Esophagus squamous epithelium (tissue), 5 donors: ENCODE measurements at regions not wholly inside any gene's neighbourhood (a gene's known extent, or its start where the extent isn't known, plus 50 kb on each side); places are given as distances from the start of the nearest gene placed in this dataset.

ENCODE experiments used
- DNase-seq: peaks from one replicate; lab custom pipeline; 2025; lab: John Stamatoyannopoulos, UW
- H3K27ac ChIP-seq, 4 donors: fragments of 200-600 bp; sonication (generic); one replicate each; pipeline ENCODE4 v1.5.1; 2016 to 2019; ENCODE audit warnings: mild to moderate bottlenecking in 1 of 4
- H3K27me3 ChIP-seq, 4 donors: fragments of 200-600 bp; sonication (generic); 1 replicate in 3 of 4; 2 replicates in 1 of 4; pipeline versions ENCODE4 v1.5.1 to v1.6.0; 2017 to 2021; ENCODE audit warnings: antibody characterized with exemption in 1 of 4
- H3K36me3 ChIP-seq, 3 donors: fragments of 200-600 bp; sonication (generic); one replicate each; pipeline ENCODE4 v1.5.1; 2016 to 2019
- H3K4me1 ChIP-seq, 3 donors: fragments of 200-600 bp; sonication (generic); one replicate each; pipeline ENCODE4 v1.5.1; 2017 to 2019
- H3K4me3 ChIP-seq, 4 donors: fragments of 200-600 bp; sonication (generic); 1 replicate in 3 of 4; 2 replicates in 1 of 4; pipeline ENCODE4 v1.5.1; 2016 to 2019; ENCODE audit warnings: mild to moderate bottlenecking in 2 of 4, moderate library complexity in 1 of 4
- H3K9me3 ChIP-seq, 3 donors: fragments of 200-600 bp; sonication (generic); one replicate each; pipeline ENCODE4 v1.5.1; 2016 to 2019
- POLR2A ChIP-seq, 4 donors: fragments of 450-650 bp; IDR thresholded peaks; one replicate each; pipeline ENCODE4 v1.6.1; 2017; ENCODE audit warnings: antibody characterized with exemption in 4 of 4, mild to moderate bottlenecking in 4 of 4, moderate library complexity in 3 of 4
- WGBS, 2 donors: methylation state at CpG; one replicate each; pipeline ENCODE4 v1.1.5; 2018; 5-methylcytosine and 5-hydroxymethylcytosine counted together
- intact Hi-C: fragments of 100-400 bp; cut with DNase I; formaldehyde crosslinking; loops from one replicate; pipeline ENCODE4 v1.15.0; 2022
- TF ChIP-seq, protein P1 (sequence below), 6 experiments: fragments of 450-650 bp in 4 of 6; fragments of 200-600 bp in 2 of 6; sonication (generic) in 2 of 6; IDR thresholded peaks; one replicate each; pipeline ENCODE4 v1.5.1; 2016 to 2019; ENCODE audit warnings: antibody characterized with exemption in 6 of 6, mild to moderate bottlenecking in 4 of 6, moderate library complexity in 4 of 6
- donor health status: DM: yes; HTN: yes; CAD: no.

DNA sequence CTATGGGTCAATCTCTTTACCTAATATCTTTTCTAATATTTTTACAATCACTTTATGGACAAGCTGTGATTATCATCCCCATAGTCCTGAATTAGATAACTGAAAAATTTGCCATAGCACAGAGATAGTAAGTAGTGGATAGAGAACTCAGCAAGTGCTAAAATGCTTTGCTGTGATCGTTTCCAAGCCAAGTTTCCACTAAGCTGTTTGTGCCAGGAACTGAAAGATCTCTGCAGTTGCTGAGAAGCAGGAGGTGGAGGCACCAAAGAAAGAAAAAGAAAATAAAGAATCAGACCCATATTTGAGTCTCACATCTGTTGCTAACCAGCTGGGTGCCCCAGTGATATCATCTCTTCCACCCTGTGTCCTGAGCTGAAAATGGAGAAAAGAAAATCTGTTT is 605.6 kb upstream of the BOD1L1 start:
- no peaks in the 10 kb centered on the region for H3K27me3 ChIP-seq
- H3K9me3 ChIP-seq, result no peaks in the 10 kb centered on the region
- no peak overlapping the region for H3K27ac ChIP-seq
- 13 to 47% methylated on average over 1 of the region's 1 CpG for WGBS, 2 donors
- DNase-seq, result no peak
- no peak for TF ChIP-seq POLR2A (IDR thresholded peaks at IDR 0.05)
- TF ChIP-seq, protein P1, sequence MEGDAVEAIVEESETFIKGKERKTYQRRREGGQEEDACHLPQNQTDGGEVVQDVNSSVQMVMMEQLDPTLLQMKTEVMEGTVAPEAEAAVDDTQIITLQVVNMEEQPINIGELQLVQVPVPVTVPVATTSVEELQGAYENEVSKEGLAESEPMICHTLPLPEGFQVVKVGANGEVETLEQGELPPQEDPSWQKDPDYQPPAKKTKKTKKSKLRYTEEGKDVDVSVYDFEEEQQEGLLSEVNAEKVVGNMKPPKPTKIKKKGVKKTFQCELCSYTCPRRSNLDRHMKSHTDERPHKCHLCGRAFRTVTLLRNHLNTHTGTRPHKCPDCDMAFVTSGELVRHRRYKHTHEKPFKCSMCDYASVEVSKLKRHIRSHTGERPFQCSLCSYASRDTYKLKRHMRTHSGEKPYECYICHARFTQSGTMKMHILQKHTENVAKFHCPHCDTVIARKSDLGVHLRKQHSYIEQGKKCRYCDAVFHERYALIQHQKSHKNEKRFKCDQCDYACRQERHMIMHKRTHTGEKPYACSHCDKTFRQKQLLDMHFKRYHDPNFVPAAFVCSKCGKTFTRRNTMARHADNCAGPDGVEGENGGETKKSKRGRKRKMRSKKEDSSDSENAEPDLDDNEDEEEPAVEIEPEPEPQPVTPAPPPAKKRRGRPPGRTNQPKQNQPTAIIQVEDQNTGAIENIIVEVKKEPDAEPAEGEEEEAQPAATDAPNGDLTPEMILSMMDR (IDR thresholded peaks at IDR 0.05), result no peak
- intact Hi-C loops, result no loop called here
- H3K36me3 ChIP-seq, result no peaks in the 10 kb centered on the region
- no peaks in the 10 kb centered on the region for H3K4me1 ChIP-seq
- no peak overlapping the region for H3K4me3 ChIP-seq

DNA sequence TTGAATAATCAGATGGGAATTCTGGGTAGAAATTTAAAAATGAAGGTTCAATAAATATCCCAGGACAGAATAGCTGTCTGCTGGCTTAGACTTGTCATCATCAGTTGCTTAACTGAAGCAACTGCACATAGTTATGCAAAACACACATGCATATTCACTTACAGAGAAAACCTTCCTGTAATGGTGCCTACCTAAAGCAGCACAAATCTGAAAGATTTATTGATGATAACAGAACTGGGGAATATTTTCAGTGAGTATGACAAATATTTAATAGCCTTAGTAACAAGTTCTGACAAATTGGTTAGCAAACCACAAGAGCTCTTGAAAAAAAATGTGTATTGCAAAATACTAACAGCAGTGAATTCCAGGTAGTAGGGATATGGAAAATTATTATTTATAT is 606.8 kb upstream of the BOD1L1 start:
- no peaks in the 10 kb centered on the region for H3K27me3 ChIP-seq
- H3K36me3 ChIP-seq, result no peaks in the 10 kb centered on the region
- H3K27ac ChIP-seq, result no peak overlapping the region
- no peak for TF ChIP-seq POLR2A (IDR thresholded peaks at IDR 0.05)
- TF ChIP-seq, protein P1 (IDR thresholded peaks at IDR 0.05), result no peak
- no peak overlapping the region for H3K4me3 ChIP-seq
- intact Hi-C loops, result no loop called here
- DNase-seq, result no peak
- no peaks in the 10 kb centered on the region for H3K4me1 ChIP-seq
- no peaks in the 10 kb centered on the region for H3K9me3 ChIP-seq

DNA sequence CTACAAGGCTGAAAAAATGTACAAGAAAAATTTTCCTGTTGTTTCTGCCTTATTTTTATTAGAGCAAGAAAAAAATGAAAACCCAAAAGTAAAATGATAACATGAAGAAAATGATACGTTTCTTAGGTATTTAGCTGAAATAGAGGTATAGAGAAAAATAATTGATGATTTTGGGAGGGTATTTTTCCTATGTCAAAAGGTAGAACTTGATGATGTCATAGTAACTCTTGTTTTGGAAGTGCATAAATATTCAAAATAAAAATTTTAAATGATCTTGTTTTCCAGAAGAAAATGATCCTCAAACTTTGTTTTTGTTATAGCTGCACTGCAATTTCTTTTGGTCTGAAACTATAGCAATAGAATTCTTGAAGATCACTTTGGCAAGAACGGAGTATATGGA is 608.8 kb upstream of the BOD1L1 start:
- 58 to 75% methylated on average over 2 of the region's 2 CpGs for WGBS, 2 donors
- TF ChIP-seq, protein P1 (IDR thresholded peaks at IDR 0.05), result no peak
- TF ChIP-seq POLR2A (IDR thresholded peaks at IDR 0.05), result no peak
- H3K9me3 ChIP-seq, result no peaks in the 10 kb centered on the region
- intact Hi-C loops, result no loop called here
- no peak overlapping the region for H3K27ac ChIP-seq
- no peaks in the 10 kb centered on the region for H3K27me3 ChIP-seq
- H3K36me3 ChIP-seq, result no peaks in the 10 kb centered on the region
- no peaks in the 10 kb centered on the region for H3K4me1 ChIP-seq
- no peak overlapping the region for H3K4me3 ChIP-seq
- DNase-seq, result no peak

DNA sequence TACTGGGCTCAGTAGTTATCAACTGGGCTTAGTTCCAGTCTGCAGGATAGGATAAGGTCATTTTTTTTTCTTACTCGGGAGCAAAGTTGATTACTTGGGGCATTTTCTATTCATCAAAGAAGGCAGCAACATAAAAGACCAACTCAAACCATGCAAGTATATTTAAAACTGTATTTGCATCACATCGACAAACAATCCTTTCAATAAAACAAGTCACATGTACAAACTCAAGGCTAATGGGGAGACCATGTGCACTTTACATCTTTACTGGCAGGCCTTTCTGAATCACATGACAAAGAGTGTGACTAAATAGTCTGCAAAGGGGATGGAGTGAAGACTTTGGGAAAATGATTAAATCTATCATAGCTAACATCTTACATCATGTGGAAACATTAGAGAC is 610.4 kb upstream of the BOD1L1 start:
- intact Hi-C loops, result no loop called here
- 81 to 83% methylated on average over 2 of the region's 2 CpGs for WGBS, 2 donors
- H3K27me3 ChIP-seq, result no peaks in the 10 kb centered on the region
- no peaks in the 10 kb centered on the region for H3K9me3 ChIP-seq
- no peaks in the 10 kb centered on the region for H3K4me1 ChIP-seq
- no peak for TF ChIP-seq POLR2A (IDR thresholded peaks at IDR 0.05)
- TF ChIP-seq, protein P1 (IDR thresholded peaks at IDR 0.05), result no peak
- H3K4me3 ChIP-seq, result no peak overlapping the region
- no peak for DNase-seq
- no peaks in the 10 kb centered on the region for H3K36me3 ChIP-seq
- no peak overlapping the region for H3K27ac ChIP-seq

DNA sequence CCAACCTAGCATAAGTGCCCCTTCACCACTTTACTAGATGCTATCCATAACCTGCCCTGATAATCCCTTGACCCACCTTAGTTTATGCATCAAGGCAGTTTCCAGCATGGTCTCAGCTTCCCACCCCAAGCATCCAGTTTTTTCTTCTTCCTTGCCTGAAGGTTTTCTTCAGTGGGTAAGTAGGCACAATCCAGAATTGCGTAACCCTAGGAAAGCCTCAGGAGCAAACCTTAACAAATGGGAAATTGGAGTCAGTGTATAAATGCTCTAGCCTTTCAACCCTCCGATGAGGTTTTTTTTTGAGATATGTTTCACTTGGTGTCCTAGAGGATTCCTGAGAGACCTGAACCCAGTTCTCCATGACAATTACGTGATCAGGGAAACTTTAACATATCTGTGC is 614.0 kb upstream of the BOD1L1 start:
- no peaks in the 10 kb centered on the region for H3K36me3 ChIP-seq
- intact Hi-C loops, result no loop called here
- no peak overlapping the region for H3K27ac ChIP-seq
- no peaks in the 10 kb centered on the region for H3K4me1 ChIP-seq
- TF ChIP-seq, protein P1 (IDR thresholded peaks at IDR 0.05), result no peak
- no peak for TF ChIP-seq POLR2A (IDR thresholded peaks at IDR 0.05)
- WGBS, 2 donors, result 81 to 87% methylated on average over 3 of the region's 3 CpGs
- no peaks in the 10 kb centered on the region for H3K27me3 ChIP-seq
- no peak overlapping the region for H3K4me3 ChIP-seq
- H3K9me3 ChIP-seq, result no peaks in the 10 kb centered on the region
- DNase-seq, result no peak
